Activated effector memory CD4-positive, alpha-beta T cell treated with anti-CD3 and anti-CD28 coated beads, Interleukin-2, amount 50 U/mL, for 16 hours (primary cell): ENCODE measurements at regions not wholly inside any gene's neighbourhood (a gene's known extent, or its start where the extent isn't known, plus 50 kb on each side); places are given as distances from the start of the nearest gene placed in this dataset.

ENCODE experiments used
- DNase-seq: peaks from one replicate; pipeline ENCODE4 v3.0.0-alpha.2; 2020

- DNase-seq, result no peak
Observed at GRCh38 chr4:151960449-151961230, 199.8 kb upstream of the GATB start.

GRCh38 chr4:151957153-151957552 lies 196.3 kb upstream of the GATB start:
- no peak for DNase-seq

- no peak for DNase-seq
Observed at GRCh38 chr4:151955721-151956380, 195.0 kb upstream of the GATB start.

GRCh38 chr4:151953795-151954372 lies 193.1 kb upstream of the GATB start:
- no peak for DNase-seq

GRCh38 chr4:151953312-151953711 lies 192.5 kb upstream of the GATB start:
- no peak for DNase-seq

- no peak for DNase-seq
Observed at GRCh38 chr4:151952711-151953254, 192.0 kb upstream of the GATB start.

GRCh38 chr4:151952137-151952536 lies 191.3 kb upstream of the GATB start:
- no peak for DNase-seq

GRCh38 chr4:151951671-151952050 lies 190.9 kb upstream of the GATB start:
- no peak for DNase-seq

- no peak for DNase-seq
Observed at GRCh38 chr4:151950993-151951670, 190.3 kb upstream of the GATB start.

GRCh38 chr4:151948351-151949016 lies 187.7 kb upstream of the GATB start:
- no peak for DNase-seq

- DNase-seq, result no peak
Observed at GRCh38 chr4:151946718-151947117, 185.9 kb upstream of the GATB start.

- no peak for DNase-seq
Observed at GRCh38 chr4:151942971-151943370, 182.2 kb upstream of the GATB start.

- no peak for DNase-seq
Observed at GRCh38 chr4:151940926-151941617, 180.3 kb upstream of the GATB start.

GRCh38 chr4:151940291-151940690 lies 179.5 kb upstream of the GATB start:
- no peak for DNase-seq

GRCh38 chr4:151939670-151940069 lies 178.9 kb upstream of the GATB start:
- DNase-seq, result no peak

GRCh38 chr4:151935411-151935810 lies 174.6 kb upstream of the GATB start:
- DNase-seq, result no peak

- no peak for DNase-seq
Observed at GRCh38 chr4:151934766-151935165, 174.0 kb upstream of the GATB start.

- DNase-seq, result no peak
Observed at GRCh38 chr4:151933122-151933827, 172.5 kb upstream of the GATB start.

- DNase-seq, result no peak
Observed at GRCh38 chr4:151931563-151931962, 170.8 kb upstream of the GATB start.

- DNase-seq, result no peak
Observed at GRCh38 chr4:151930372-151930771, 169.6 kb upstream of the GATB start.

- DNase-seq, result no peak
Observed at GRCh38 chr4:151928112-151928511, 167.3 kb upstream of the GATB start.

- no peak for DNase-seq
Observed at GRCh38 chr4:151922811-151923210, 162.0 kb upstream of the GATB start.
